ENCODE measurements at regions not wholly inside any gene's neighbourhood (a gene's known extent, or its start where the extent isn't known, plus 50 kb on each side); places are given as distances from the start of the nearest gene placed in this dataset.

GRCh38 chr1:173353350-173353749 lies 123.8 kb upstream of the PRDX6 start:
- WGBS, 2 experiments (ENCODE audit: extremely low coverage in 2 of 2, insufficient read length in 1 of 2): no CpG with 5 or more reads among the region's 4 CpGs
- intact Hi-C loops (cut with micrococcal nuclease) (no loop called here), in situ Hi-C loops (cut with MboI; ENCODE audit: low sequenced_read_pairs) (no loop called here), dilution Hi-C loops (cut with HindIII; ENCODE audit: low sequenced_read_pairs, unreplicated experiment) (no loop called here)
- Histone ChIP-seq H3K79me1 (ENCODE audit: low read depth in 1 of 2, low read length in 2 of 2) (no peaks in the 10 kb centered on the region), H4K8ac (ENCODE audit: low read depth in 2 of 2, low read length in 2 of 2) (no peak overlapping the region), H3K27ac (ENCODE audit: insufficient read depth, low read length) (no peak overlapping the region), H3K27me3 (ENCODE audit: control insufficient read depth, insufficient read depth, low read length) (no peaks in the 10 kb centered on the region), H4K91ac (ENCODE audit: insufficient read depth, low read depth, low read length) (no peak overlapping the region), H3K9me3 (ENCODE audit: control insufficient read depth, insufficient read depth, low read length) (peaks cover 7% of the 10 kb centered on the region), H3K4me2 (ENCODE audit: low read depth, low read length) (no peak overlapping the region), H2BK15ac (ENCODE audit: low read depth, low read length) (no peak overlapping the region), H3K4me1 (ENCODE audit: control insufficient read depth, insufficient read depth, low read length) (peaks cover 2% of the 10 kb centered on the region; the same call in 1 of the 2 replicates), H2AK9ac (replicated peaks; ENCODE audit: low read depth, low read length, poor library complexity) (no peak overlapping the region), H3K18ac (ENCODE audit: low read depth, low read length) (no peak overlapping the region), H3K56ac (ENCODE audit: extremely low read depth, insufficient read depth, low read length) (no peak overlapping the region), H3K23ac (ENCODE audit: low read depth, low read length) (no peak overlapping the region), H2BK120ac (ENCODE audit: low read depth, low read length) (no peak overlapping the region), H3K9ac (ENCODE audit: low read depth, low read length) (no peak overlapping the region), H2BK5ac (ENCODE audit: low read depth, low read length, poor library complexity, severe bottlenecking) (no peak overlapping the region), H3K36me3 (ENCODE audit: control insufficient read depth, insufficient read depth, low read length) (no peaks in the 10 kb centered on the region), H3K4ac (ENCODE audit: low read depth, low read length) (no peak overlapping the region), H4K20me1 (ENCODE audit: insufficient read depth, low read length) (no peaks in the 10 kb centered on the region), H2AFZ (replicated peaks; ENCODE audit: low read length, poor library complexity) (no peak overlapping the region), H2BK20ac (ENCODE audit: low read depth, low read length) (no peak overlapping the region), H2AK5ac (ENCODE audit: low read depth, low read length) (no peak overlapping the region), H3K9me1 (ENCODE audit: insufficient read depth, low read length) (no peaks in the 10 kb centered on the region), H4K5ac (ENCODE audit: low read depth, low read length) (no peak overlapping the region), H3K14ac (replicated peaks; ENCODE audit: low read depth, low read length) (no peak overlapping the region), H3K4me3 (ENCODE audit: insufficient read depth, low read depth, low read length) (no peak overlapping the region)
- no peak for TF ChIP-seq RFX5 (IDR thresholded peaks at IDR 0.05; ENCODE audit: low read depth, low read length)
- no peak for TF ChIP-seq MAFK (IDR thresholded peaks at IDR 0.05; ENCODE audit: low read depth, low read length)
- TF ChIP-seq CEBPB (IDR thresholded peaks at IDR 0.05; ENCODE audit: low read depth, low read length): no peak
- no peak for TF ChIP-seq CTCF (conservative IDR thresholded peaks at IDR 0.05; ENCODE audit: low read depth, low read length)
- TF ChIP-seq RAD21 (IDR thresholded peaks at IDR 0.05; ENCODE audit: low read length): no peak
- TF ChIP-seq MXI1 (IDR thresholded peaks at IDR 0.05; ENCODE audit: borderline replicate concordance, low read depth, low read length): no peak
- TF ChIP-seq FOS (IDR thresholded peaks at IDR 0.05; ENCODE audit: low read depth, low read length): no peak
- no peak for TF ChIP-seq USF2 (IDR thresholded peaks at IDR 0.05; ENCODE audit: low read depth, low read length)
- TF ChIP-seq NFE2L2 (IDR thresholded peaks at IDR 0.05; ENCODE audit: low read depth, low read length): no peak
- TF ChIP-seq MAZ (IDR thresholded peaks at IDR 0.05; ENCODE audit: borderline replicate concordance, low read depth, low read length): no peak
- no peak for TF ChIP-seq CHD1 (IDR thresholded peaks at IDR 0.05; ENCODE audit: low read depth, low read length)
- TF ChIP-seq BHLHE40 (IDR thresholded peaks at IDR 0.05; ENCODE audit: low read depth, low read length): no peak
- no peak for TF ChIP-seq RCOR1 (IDR thresholded peaks at IDR 0.05; ENCODE audit: insufficient replicate concordance, low read length)
- no peak for TF ChIP-seq ELK1 (IDR thresholded peaks at IDR 0.05; ENCODE audit: borderline replicate concordance, low read depth, low read length)
- TF ChIP-seq SMC3 (IDR thresholded peaks at IDR 0.05; ENCODE audit: low read depth, low read length): no peak
- no peak for TF ChIP-seq POLR2A (IDR thresholded peaks at IDR 0.05; ENCODE audit: low read depth, low read length)
- ChIA-PET POLR2A (ENCODE audit: unreplicated experiment) (no interaction called here), CTCF (no interaction called here)
- ATAC-seq (ENCODE audit: low read depth) (no peak), DNase-seq (no peak)
- BruUV-seq (replicated peaks): no TSS peak

All from IMR-90 (cell line).